Psoas muscle (tissue), 7 donors: ENCODE measurements at regions not wholly inside any gene's neighbourhood (a gene's known extent, or its start where the extent isn't known, plus 50 kb on each side); places are given as distances from the start of the nearest gene placed in this dataset.

Experiments used
- ATAC-seq, 4 donors: fragments of 200-7000 bp; cut with Tn5 transposase; one replicate each; pipeline ENCODE4 v1.9.1; 2020; ENCODE audit warnings: moderate library complexity in 3 of 4, mild to moderate bottlenecking in 2 of 4
- DNase-seq, 2 donors: peaks; one replicate each; pipeline ENCODE4 v3.0.0-alpha.2; 2020
- H3K27ac ChIP-seq: fragments of 200-600 bp; one replicate; pipeline ENCODE4 v1.8.0; 2022
- H3K27me3 ChIP-seq, 3 donors: fragments of 200-600 bp in 1 of 3; one replicate each; pipeline versions ENCODE4 v1.6.1 to v1.8.0; 2013 to 2022; ENCODE audit warnings: low read length in 2 of 3, mild to moderate bottlenecking in 2 of 3, moderate library complexity in 1 of 3; ENCODE audit not compliant: insufficient read depth in 3 of 3
- H3K36me3 ChIP-seq, 2 donors: fragments of 200-600 bp in 1 of 2; one replicate each; pipeline versions ENCODE4 v1.6.1 to v1.8.0; 2013 to 2022; ENCODE audit warnings: low read depth in 1 of 2, mild to moderate bottlenecking in 1 of 2, moderate library complexity in 1 of 2; ENCODE audit not compliant: insufficient read depth in 1 of 2
- H3K4me1 ChIP-seq: fragments of 200-600 bp; one replicate; pipeline ENCODE4 v1.8.0; 2022
- H3K4me3 ChIP-seq: fragments of 200-600 bp; one replicate; pipeline ENCODE4 v1.8.0; 2022; ENCODE audit warnings: mild to moderate bottlenecking
- H3K9me3 ChIP-seq: fragments of 200-600 bp; one replicate; pipeline ENCODE4 v1.8.0; 2022
- CTCF ChIP-seq: fragments of 200-600 bp; IDR thresholded peaks from one replicate; pipeline ENCODE4 v1.8.0; 2022; ENCODE audit warnings: antibody characterized with exemption
- WGBS, 3 donors: extraction: QIAGEN DNeasy Blood & Tissue Kit; methylation state at CpG; one replicate each; pipeline versions ENCODE4 v1.1.6 to v1.1.7; 2013; 5-methylcytosine and 5-hydroxymethylcytosine counted together
- intact Hi-C, 2 donors: fragments of 100-400 bp; cut with DNase I; formaldehyde crosslinking; loops; one replicate each; pipeline versions ENCODE4 v1.11.0 to v1.14.2; 2022
- donor health status: healthy with polysubstance abuse.
- donor health status: DM: no; HTN: no; CAD: no; lungs with moderate emphysema.
- donor health status: Bipolar disorder and iron deficiency.
- donor health status: healthy.
- donor health status: DM: yes; HTN: yes; CAD: no.
- donor health status: DM: no; HTN: no; CAD: no.
- donor health status: DM: yes; HTN: yes; CAD: no.

GRCh38 chr4:114495471-114495928 lies 103.1 kb upstream of the UGT8 start:
- no peak for ATAC-seq
- intact Hi-C loops = no loop called here
- no peak for DNase-seq
- no peak overlapping the region for H3K27ac ChIP-seq
- WGBS, 3 donors = 34 to 64% (median 62%) methylated on average over 8 of the region's 8 CpGs
- H3K9me3 ChIP-seq = no peaks in the 10 kb centered on the region
- H3K4me1 ChIP-seq = no peaks in the 10 kb centered on the region
- no peaks in the 10 kb centered on the region for H3K36me3 ChIP-seq
- H3K4me3 ChIP-seq = no peak overlapping the region
- no peak for TF ChIP-seq CTCF
- H3K27me3 ChIP-seq = no peaks in the 10 kb centered on the region

- Histone ChIP-seq H3K4me1 (no peaks in the 10 kb centered on the region), H3K9me3 (no peaks in the 10 kb centered on the region), H3K4me3 (no peak overlapping the region), H3K36me3 (no peaks in the 10 kb centered on the region), H3K27me3 (no peaks in the 10 kb centered on the region), H3K27ac (no peak overlapping the region)
- no peak for DNase-seq
- no peak for ATAC-seq
- intact Hi-C loops = no loop called here
- TF ChIP-seq CTCF = no peak
Measured at GRCh38 chr4:114497116-114497515, 101.5 kb upstream of the UGT8 start.

- Histone ChIP-seq H3K4me1 (no peaks in the 10 kb centered on the region), H3K9me3 (no peaks in the 10 kb centered on the region), H3K27me3 (no peaks in the 10 kb centered on the region), H3K4me3 (no peak overlapping the region), H3K27ac (no peak overlapping the region), H3K36me3 (no peaks in the 10 kb centered on the region)
- no peak for DNase-seq
- intact Hi-C loops = no loop called here
- ATAC-seq = no peak
- TF ChIP-seq CTCF = no peak
Measured at GRCh38 chr4:114509340-114509739, 89.3 kb upstream of the UGT8 start.

- H3K36me3 ChIP-seq = no peaks in the 10 kb centered on the region
- H3K9me3 ChIP-seq = no peaks in the 10 kb centered on the region
- H3K27ac ChIP-seq = no peak overlapping the region
- no peak for ATAC-seq
- WGBS, 3 donors = 88 to 92% (median 89%) methylated on average over 3 of the region's 3 CpGs
- intact Hi-C loops = no loop called here
- DNase-seq = no peak
- H3K27me3 ChIP-seq = no peaks in the 10 kb centered on the region
- no peak for TF ChIP-seq CTCF
- no peak overlapping the region for H3K4me3 ChIP-seq
- H3K4me1 ChIP-seq = no peaks in the 10 kb centered on the region
Measured at GRCh38 chr4:114512595-114513295, 85.9 kb upstream of the UGT8 start.

GRCh38 chr4:114519368-114519767 lies 79.2 kb upstream of the UGT8 start:
- no peak overlapping the region for H3K4me3 ChIP-seq
- no peak overlapping the region for H3K27ac ChIP-seq
- H3K4me1 ChIP-seq = no peaks in the 10 kb centered on the region
- no peaks in the 10 kb centered on the region for H3K27me3 ChIP-seq
- intact Hi-C loops = no loop called here
- no peak for TF ChIP-seq CTCF
- no peaks in the 10 kb centered on the region for H3K36me3 ChIP-seq
- DNase-seq (no peak), ATAC-seq (no peak)
- H3K9me3 ChIP-seq = no peaks in the 10 kb centered on the region
- WGBS, 3 donors = 26 to 39% (median 26%) methylated on average over 2 of the region's 2 CpGs
